Umbilical cord (tissue), 1 donor: ENCODE measurements at regions not wholly inside any gene's neighbourhood (a gene's known extent, or its start where the extent isn't known, plus 50 kb on each side); places are given as distances from the start of the nearest gene placed in this dataset.
"Not testable (repeated sequence)": the region's sequence is repeated elsewhere in the genome, so short reads cannot be mapped to it uniquely, and the experiment has no call there.

Experiments used
- DNase-seq: peaks from one replicate; pipeline ENCODE4 v3.0.0-alpha.2; 2015; ENCODE audit warnings: low spot score

GRCh38 chrX:56130031-56130430, 102.1 kb upstream of the KLF8 start:
- DNase-seq: no peak

GRCh38 chrX:56130436-56130835, 101.7 kb upstream of the KLF8 start:
- no peak for DNase-seq

- DNase-seq: not testable (repeated sequence)
Observed at GRCh38 chrX:56164135-56164534, 68.0 kb upstream of the KLF8 start.
